ENCODE measurements at regions not wholly inside any gene's neighbourhood (a gene's known extent, or its start where the extent isn't known, plus 50 kb on each side); places are given as distances from the start of the nearest gene placed in this dataset.
"Not testable (repeated sequence)": the region's sequence is repeated elsewhere in the genome, so short reads cannot be mapped to it uniquely, and the experiment has no call there.

GRCh38 chr7:119100611-119101258, 876.2 kb downstream of the ANKRD7 start:
- DNase-seq (ENCODE audit: low read depth, low spot score) = not testable (repeated sequence)

DNA sequence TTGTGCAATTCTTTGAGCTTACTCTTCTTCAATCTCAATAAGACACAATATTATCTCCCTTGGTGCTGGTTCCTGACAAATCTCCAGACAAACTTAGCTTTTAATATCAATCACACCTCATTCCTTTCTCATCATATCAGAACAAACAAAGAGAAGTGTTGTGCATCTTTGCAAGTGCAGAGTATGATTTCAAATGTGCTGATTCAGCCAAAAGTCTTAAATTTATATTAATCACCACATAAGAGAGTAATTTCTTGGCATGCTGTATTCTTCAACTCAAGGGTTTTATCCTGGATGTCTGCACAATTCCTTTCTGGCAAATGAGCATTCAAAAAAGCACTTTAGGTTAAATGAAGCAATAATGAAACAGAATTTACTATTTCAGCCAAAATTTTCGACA, 877.8 kb downstream of the ANKRD7 start:
- DNase-seq (ENCODE audit: low read depth, low spot score) = no peak

DNA sequence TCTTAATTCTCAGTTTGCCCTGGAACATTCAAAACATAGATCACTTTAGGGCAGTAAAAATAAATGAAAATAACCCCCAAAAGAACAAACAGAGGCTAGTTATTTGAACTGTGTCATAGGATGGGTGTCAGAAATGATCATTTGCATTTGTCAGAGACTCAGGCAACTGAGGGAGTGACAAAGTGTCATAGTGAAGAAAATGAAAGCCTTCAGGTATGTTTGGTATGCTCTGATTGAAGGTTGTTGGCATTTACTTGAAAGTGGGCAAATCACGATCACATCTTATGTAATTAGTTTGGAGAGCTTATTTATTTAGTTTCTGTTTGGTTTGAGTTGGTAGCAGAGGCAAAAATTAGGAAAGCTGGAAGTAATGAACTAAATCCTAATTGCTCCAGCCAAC, 880.9 kb downstream of the ANKRD7 start:
- no peak for DNase-seq (ENCODE audit: low read depth, low spot score)

DNA sequence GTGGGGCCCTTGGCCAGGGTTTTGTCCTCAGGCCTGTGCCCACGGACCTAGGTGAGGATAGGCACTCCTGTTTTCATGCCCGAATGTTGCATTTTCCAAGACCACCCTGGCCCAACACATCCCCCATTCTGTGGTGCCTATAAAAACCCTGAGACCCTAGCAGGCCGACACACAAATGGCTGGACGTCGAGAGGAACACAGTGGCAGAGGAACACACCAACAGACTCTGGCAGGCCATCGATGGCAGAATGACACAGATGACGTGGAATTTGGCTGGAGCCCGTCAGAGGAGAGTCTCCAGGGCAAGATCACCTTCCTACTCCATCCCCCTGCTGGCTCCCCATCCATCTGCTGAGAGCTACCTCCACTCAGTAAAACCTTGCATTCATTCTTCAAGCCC, 898.8 kb downstream of the ANKRD7 start:
- DNase-seq (ENCODE audit: low read depth, low spot score) = no peak

DNA sequence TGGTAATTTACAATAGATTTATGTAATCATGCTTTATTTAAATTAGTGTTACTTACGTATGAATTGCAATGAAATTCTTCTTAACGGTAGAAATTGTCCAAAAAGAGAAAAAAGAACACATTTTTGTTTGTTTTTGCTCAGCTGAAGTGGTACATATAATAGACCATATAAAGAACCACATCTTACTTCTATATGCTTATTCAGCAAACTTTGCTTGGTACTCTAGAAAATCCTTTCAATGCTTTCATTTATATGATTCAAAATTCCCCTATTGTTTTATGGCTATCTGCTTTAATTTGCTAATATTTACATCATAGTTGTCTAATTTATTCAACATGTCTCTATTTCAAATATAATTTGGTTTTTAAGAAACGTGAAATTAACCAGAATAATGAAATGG, 903.2 kb downstream of the ANKRD7 start:
- DNase-seq (ENCODE audit: low read depth, low spot score) = no peak

- no peak for DNase-seq (ENCODE audit: low read depth, low spot score)
Observed at GRCh38 chr7:119132436-119132835, 907.9 kb downstream of the ANKRD7 start.

DNA sequence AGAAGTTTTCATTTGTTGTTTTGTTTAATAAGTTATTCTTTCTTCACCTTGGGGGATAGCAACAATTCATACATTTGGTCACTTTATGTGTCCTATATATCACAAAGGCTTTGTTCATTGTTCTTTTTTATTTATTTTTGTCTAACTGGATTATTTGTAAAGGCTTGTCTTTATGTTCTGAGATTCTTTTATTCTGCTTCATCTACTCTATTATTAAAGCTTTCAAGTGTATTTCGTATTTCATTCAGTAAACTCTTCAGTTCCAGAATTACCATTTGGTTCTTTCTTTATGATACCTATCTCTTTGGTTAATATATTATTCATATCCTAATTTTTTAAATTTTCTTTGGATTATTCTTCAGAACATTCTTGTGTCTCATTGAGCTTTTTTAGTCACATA, 942.9 kb downstream of the ANKRD7 start:
- no peak for DNase-seq (ENCODE audit: low read depth, low spot score)

- no peak for DNase-seq (ENCODE audit: low read depth, low spot score)
Observed at GRCh38 chr7:119172043-119172442, 947.5 kb downstream of the ANKRD7 start.

DNA sequence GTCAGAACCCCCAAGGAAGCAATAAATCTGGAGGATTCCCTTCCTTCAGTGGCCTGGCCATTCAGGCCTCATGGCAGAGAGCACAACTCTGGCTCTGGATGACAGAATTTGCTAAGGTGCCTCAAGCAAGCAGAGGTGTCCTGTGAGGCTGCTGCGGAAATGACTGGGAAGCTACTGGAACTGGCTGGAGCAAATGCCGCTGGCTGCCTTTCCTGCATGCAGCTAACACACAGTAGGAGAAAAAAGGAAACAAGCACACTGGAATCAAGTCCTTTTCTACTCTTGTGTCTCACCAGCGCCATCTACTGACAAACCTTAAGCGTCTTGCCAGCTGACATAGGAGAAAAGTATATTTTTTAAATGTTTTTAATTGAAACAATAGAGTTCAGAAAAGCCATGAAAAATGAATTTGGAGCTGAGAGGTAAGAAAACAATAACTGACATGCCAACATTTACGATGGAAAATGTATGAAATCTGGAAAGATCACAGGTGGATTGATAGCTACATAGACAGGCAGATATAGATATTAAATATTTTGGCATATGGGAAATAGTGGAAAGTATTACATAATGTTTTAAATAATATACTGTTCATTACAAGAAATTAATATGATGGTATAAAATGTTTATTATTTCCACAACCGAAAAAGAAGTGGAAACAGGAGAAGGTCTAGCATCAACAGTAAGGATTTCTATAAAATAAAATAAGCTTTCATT, 951.6 kb downstream of the ANKRD7 start:
- peak; percentile 20 for DNase-seq (ENCODE audit: low read depth, low spot score)

GRCh38 chr7:119177863-119178262, 953.4 kb downstream of the ANKRD7 start:
- DNase-seq (ENCODE audit: low read depth, low spot score) = no peak

GRCh38 chr7:119184124-119184788, 959.8 kb downstream of the ANKRD7 start:
- no peak for DNase-seq (ENCODE audit: low read depth, low spot score)

GRCh38 chr7:119196183-119196582, 971.7 kb downstream of the ANKRD7 start:
- no peak for DNase-seq (ENCODE audit: low read depth, low spot score)

DNA sequence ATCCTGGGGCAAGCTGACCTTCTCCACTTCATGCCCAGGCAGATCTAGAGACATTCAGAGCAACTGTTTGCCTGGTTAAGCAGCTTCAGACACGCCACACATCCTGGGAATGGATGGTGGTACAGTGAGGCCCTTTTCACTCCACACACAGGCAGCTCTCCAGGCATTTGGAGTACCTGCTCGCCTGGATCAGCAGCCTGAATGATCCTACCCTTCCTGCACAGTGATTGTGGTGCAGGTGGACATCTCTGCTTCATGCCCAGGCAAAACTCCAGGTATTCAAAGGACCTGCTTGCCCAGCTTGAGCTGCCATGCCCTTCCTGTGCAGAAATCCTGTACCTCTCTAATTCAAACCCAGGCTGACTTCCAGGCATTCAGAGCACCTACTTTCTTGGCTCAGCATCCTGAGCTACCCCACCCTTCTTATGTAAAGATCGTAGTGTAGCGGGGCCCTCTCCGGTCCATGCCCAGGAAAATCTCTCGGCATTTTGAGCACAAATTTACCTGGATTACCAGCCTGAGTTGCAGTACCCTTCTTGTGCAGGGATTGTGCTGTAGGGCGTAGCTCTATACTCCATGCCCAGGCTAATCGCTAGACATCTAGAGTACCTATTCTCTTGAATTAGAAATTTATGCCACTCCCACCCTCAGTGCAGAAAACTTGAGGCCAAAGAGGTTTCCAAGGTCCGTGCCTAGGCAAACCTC, 972.8 kb downstream of the ANKRD7 start:
- no peak for DNase-seq (ENCODE audit: low read depth, low spot score)

DNA sequence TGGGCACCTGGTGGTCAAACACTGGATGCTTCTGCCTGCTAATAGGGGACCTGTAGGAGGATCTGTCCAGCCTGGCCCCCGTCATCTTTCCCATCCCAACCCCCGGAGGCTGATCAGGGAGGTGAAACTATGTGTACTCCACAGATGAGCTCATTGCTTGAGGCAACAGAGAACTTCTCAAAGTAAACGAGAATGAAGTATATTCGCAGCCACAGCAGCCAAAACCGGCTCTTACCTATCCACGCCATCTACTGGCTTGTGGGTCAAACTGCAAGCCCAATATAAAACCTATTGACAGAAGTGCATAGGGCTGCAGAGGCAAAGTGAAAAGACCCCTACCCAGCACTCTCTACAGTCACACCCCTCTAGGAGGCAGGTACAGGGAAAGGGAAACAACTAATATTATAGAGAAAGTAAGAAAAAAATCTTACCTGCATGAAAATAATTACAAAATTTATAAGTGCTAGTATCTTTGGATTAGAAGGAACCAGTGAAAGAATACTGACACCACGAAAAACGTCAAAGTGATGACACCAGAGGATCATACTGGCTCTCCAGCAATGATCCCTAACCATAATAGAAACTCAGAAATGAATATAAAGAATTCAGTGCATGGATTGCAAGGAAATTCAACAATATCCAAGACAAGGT, 973.5 kb downstream of the ANKRD7 start:
- DNase-seq (ENCODE audit: low read depth, low spot score) = no peak

- no peak for DNase-seq (ENCODE audit: low read depth, low spot score)
Observed at GRCh38 chr7:119219663-119220062, 995.2 kb downstream of the ANKRD7 start.

DNA sequence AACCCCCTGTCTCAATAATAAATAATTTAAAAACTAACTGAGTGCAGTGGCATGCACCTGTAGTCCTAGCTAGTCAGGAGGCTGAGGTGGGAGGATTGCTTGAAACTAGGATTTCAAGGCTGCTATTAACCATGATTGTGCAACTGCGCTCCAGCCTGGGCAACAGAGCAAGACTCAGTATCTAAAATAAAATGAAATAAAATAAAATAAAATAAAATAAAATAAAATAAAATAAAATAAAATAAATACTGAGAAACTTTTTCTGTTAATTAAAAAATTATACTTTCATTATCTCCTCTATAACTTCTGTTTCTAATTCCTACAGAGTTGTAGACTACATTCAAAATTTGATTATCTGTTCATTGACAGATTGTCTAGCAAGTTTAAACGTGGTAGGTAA, 999.4 kb downstream of the ANKRD7 start:
- no peak for DNase-seq (ENCODE audit: low read depth, low spot score)

DNA sequence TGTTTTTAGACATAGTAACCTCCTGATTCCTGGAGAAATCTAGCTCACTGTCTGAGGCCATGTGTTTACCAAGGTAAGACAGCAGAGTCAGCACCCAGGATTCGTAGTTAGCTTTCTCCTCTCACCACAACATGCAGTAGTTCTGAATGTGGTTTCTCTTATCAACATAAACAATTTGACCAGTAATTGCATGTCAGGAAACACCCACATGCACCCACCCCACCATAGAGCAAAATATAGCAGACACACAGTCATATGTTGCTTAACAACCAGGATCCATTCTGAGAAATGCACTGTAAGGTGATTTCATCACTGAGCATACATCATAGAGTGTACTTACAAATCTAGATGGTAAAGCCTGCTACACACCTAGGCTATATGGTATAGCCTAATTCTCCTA, 1004.0 kb downstream of the ANKRD7 start:
- no peak for DNase-seq (ENCODE audit: low read depth, low spot score)

- no peak for DNase-seq (ENCODE audit: low read depth, low spot score)
Observed at GRCh38 chr7:119232091-119232490, 1007.6 kb downstream of the ANKRD7 start.

DNA sequence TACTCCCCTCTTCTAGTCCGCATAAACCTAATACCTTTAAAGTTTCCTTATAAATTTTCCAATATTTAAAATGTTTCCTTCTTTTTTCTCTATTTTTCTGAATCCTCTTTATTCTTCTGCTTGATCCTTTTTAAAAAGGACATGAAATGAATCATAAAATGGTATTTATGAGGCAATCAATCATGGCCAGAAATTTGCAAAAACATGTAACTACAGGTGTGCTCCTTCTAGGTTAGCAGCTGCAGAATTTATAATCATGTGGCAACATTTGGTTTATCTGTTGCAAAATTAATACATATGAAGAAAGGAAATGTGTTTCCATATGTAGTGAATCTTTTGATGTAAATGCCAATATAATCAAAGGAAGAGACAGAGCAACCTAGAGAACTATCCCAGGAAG, 1008.5 kb downstream of the ANKRD7 start:
- no peak for DNase-seq (ENCODE audit: low read depth, low spot score)

DNA sequence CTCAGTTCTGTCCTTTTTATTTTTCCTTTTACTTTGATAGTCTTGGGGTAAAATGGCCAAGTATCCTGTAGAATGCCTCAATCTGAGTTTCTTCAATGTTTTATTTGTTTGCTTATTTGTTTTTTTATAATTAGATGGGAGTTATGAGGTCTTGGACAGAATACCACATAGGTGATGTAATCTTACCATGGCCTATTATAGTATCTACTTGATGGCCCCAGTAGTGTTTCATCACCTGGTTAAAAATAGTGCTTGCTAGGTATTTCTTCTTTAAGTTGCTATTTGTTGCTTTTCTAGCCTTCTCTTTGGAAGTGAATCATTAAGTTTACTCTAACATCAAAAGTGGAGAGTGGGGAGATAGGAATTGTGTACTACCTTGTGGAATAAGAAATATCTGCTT, 1020.0 kb upstream of the KCND2 start:
- no peak for DNase-seq (ENCODE audit: low read depth, low spot score)

DNA sequence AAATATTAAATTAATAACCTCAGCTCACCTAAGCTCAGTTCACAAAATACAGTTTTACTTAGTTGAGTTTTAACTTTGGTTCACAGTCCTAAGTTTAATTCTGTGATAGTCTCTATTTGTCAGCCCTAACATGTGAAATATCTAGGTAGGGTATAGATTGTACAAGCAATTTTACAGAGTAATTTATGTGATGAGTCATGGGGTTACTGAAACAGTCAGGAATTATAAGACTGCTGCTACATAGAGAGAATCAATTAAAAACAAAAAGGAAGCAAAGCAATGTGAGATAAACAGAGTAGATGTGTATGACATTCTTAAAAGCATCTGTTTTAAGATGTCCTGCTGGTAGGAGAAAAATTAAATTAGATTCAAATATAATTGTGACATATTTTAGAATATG, 1018.2 kb upstream of the KCND2 start:
- no peak for DNase-seq (ENCODE audit: low read depth, low spot score)

- no peak for DNase-seq (ENCODE audit: low read depth, low spot score)
Observed at GRCh38 chr7:119256001-119256400, 1017.0 kb upstream of the KCND2 start.
